ENCODE measurements at regions not wholly inside any gene's neighbourhood (a gene's known extent, or its start where the extent isn't known, plus 50 kb on each side); places are given as distances from the start of the nearest gene placed in this dataset.

DNA sequence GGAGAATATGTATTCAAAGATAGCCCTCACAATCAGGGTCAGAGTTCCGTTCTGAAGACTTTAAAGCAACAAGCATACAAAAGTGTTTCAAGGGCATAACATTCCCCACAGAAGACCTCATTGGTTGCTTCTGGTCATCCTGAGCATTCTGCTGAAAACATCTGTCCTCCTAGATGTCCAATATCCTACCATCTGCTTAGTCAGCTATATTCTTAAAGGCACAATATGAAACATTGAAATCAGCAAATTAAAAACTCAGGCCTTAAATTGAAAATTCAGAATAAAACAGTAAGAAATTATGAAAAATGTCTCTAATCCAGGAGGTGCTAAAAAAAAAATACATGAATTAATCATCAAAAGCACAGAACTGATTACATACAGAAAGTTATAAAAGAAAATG, 1491.2 kb upstream of the PRR20A start:
- TF ChIP-seq, protein P1, sequence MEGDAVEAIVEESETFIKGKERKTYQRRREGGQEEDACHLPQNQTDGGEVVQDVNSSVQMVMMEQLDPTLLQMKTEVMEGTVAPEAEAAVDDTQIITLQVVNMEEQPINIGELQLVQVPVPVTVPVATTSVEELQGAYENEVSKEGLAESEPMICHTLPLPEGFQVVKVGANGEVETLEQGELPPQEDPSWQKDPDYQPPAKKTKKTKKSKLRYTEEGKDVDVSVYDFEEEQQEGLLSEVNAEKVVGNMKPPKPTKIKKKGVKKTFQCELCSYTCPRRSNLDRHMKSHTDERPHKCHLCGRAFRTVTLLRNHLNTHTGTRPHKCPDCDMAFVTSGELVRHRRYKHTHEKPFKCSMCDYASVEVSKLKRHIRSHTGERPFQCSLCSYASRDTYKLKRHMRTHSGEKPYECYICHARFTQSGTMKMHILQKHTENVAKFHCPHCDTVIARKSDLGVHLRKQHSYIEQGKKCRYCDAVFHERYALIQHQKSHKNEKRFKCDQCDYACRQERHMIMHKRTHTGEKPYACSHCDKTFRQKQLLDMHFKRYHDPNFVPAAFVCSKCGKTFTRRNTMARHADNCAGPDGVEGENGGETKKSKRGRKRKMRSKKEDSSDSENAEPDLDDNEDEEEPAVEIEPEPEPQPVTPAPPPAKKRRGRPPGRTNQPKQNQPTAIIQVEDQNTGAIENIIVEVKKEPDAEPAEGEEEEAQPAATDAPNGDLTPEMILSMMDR (IDR thresholded peaks at IDR 0.05) = no peak
- TF ChIP-seq POLR2A (IDR thresholded peaks at IDR 0.05) = no peak
- no peak for TF ChIP-seq POLR2AphosphoS5 (IDR thresholded peaks at IDR 0.05)
- TF ChIP-seq EP300 (IDR thresholded peaks at IDR 0.05) = no peak

Measured in suprapubic skin (tissue), 4 donors.